ENCODE measurements at regions not wholly inside any gene's neighbourhood (a gene's known extent, or its start where the extent isn't known, plus 50 kb on each side); places are given as distances from the start of the nearest gene placed in this dataset.

DNA sequence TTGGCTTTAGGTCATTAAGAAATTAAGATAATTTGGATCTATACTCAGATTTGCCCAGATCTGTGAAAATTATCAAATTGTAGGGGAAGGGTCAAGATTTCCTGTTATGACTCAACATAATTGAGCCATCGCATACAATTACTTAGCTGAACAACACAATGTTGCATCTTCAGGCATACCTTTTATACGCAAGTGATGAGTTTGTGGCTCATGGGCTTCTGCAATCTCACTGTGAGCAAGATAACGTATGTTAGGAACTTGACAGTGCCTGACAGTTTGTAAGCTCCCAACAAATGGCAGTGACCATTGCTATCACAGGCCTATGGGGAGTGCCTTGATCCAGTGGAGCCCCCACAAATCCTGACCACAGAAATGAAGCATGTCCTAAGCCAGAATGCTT is 199.7 kb downstream of the BCAT1 start:
- TF ChIP-seq, protein P1, sequence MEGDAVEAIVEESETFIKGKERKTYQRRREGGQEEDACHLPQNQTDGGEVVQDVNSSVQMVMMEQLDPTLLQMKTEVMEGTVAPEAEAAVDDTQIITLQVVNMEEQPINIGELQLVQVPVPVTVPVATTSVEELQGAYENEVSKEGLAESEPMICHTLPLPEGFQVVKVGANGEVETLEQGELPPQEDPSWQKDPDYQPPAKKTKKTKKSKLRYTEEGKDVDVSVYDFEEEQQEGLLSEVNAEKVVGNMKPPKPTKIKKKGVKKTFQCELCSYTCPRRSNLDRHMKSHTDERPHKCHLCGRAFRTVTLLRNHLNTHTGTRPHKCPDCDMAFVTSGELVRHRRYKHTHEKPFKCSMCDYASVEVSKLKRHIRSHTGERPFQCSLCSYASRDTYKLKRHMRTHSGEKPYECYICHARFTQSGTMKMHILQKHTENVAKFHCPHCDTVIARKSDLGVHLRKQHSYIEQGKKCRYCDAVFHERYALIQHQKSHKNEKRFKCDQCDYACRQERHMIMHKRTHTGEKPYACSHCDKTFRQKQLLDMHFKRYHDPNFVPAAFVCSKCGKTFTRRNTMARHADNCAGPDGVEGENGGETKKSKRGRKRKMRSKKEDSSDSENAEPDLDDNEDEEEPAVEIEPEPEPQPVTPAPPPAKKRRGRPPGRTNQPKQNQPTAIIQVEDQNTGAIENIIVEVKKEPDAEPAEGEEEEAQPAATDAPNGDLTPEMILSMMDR (IDR thresholded peaks at IDR 0.05): no peak
- TF ChIP-seq POLR2AphosphoS5 (IDR thresholded peaks at IDR 0.05): no peak

Data from stomach (tissue), 4 donors.